H9 (cell line): ENCODE measurements at regions not wholly inside any gene's neighbourhood (a gene's known extent, or its start where the extent isn't known, plus 50 kb on each side); places are given as distances from the start of the nearest gene placed in this dataset.

Experiments
- DNase-seq: peaks from one replicate; pipeline ENCODE4 v3.0.0-alpha.2; 2017
- H2AFZ ChIP-seq: one replicate; pipeline ENCODE4 v1.6.1; 2013; ENCODE audit warnings: mild to moderate bottlenecking, low read length, control low read depth, moderate library complexity
- H2AK5ac ChIP-seq: 2 replicates; pipeline ENCODE4 v1.6.1; 2013; ENCODE audit warnings: low read length, control low read depth, mixed read lengths; ENCODE audit not compliant: insufficient read length
- H2BK120ac ChIP-seq: one replicate; pipeline ENCODE4 v1.6.1; 2013; ENCODE audit warnings: low read depth, mild to moderate bottlenecking, low read length, control low read depth, inconsistent platforms; ENCODE audit not compliant: poor library complexity, severe bottlenecking
- H2BK12ac ChIP-seq: 2 replicates; pipeline ENCODE4 v1.6.1; 2013; ENCODE audit warnings: low read length, control low read depth, mixed read lengths, low read depth; ENCODE audit not compliant: insufficient read length
- H2BK15ac ChIP-seq: 2 replicates; pipeline ENCODE4 v1.6.1; 2013; ENCODE audit warnings: low read depth, low read length, control low read depth
- H2BK20ac ChIP-seq: one replicate; pipeline ENCODE4 v1.6.1; 2013; ENCODE audit warnings: low read depth, mild to moderate bottlenecking, low read length, control low read depth, inconsistent platforms; ENCODE audit not compliant: poor library complexity, severe bottlenecking
- H2BK5ac ChIP-seq: 2 replicates; pipeline ENCODE4 v1.6.1; 2013; ENCODE audit warnings: low read length, control low read depth, mixed read lengths; ENCODE audit not compliant: insufficient read length
- H3K14ac ChIP-seq: 2 replicates; pipeline ENCODE4 v1.6.1; 2013; ENCODE audit warnings: low read length, control low read depth; ENCODE audit not compliant: insufficient read depth
- H3K18ac ChIP-seq: 2 replicates; pipeline ENCODE4 v1.6.1; 2013; ENCODE audit warnings: low read depth, mild to moderate bottlenecking, mixed read lengths, low read length, control low read depth; ENCODE audit not compliant: insufficient read length
- H3K23ac ChIP-seq: 2 replicates; pipeline ENCODE4 v1.6.1; 2013; ENCODE audit warnings: low read length, control low read depth, mixed read lengths, low read depth; ENCODE audit not compliant: insufficient read length
- H3K23me2 ChIP-seq: 2 replicates; pipeline ENCODE4 v1.6.1; 2013; ENCODE audit warnings: low read depth, mild to moderate bottlenecking, mixed read lengths, low read length, control low read depth; ENCODE audit not compliant: insufficient read length, poor library complexity, severe bottlenecking
- H3K27ac ChIP-seq: 2 replicates; pipeline ENCODE4 v1.5.1; 2013; ENCODE audit warnings: low read length, control low read depth, mixed read lengths, low read depth; ENCODE audit not compliant: insufficient read length
- H3K27me3 ChIP-seq: 2 replicates; pipeline ENCODE4 v1.6.1; 2013; ENCODE audit warnings: low read length, control low read depth, inconsistent platforms; ENCODE audit not compliant: insufficient read depth
- H3K4ac ChIP-seq: 2 replicates; pipeline ENCODE4 v1.6.1; 2013; ENCODE audit warnings: low read depth, mild to moderate bottlenecking, control low read depth, inconsistent platforms, low read length, moderate library complexity
- H3K4me1 ChIP-seq: 2 replicates; pipeline ENCODE4 v1.6.1; 2013; ENCODE audit warnings: low read length, control low read depth, inconsistent platforms; ENCODE audit not compliant: insufficient read depth
- H3K4me2 ChIP-seq: 2 replicates; pipeline ENCODE4 v1.6.1; 2013; ENCODE audit warnings: low read length, control low read depth, mixed read lengths; ENCODE audit not compliant: insufficient read length, insufficient read depth
- H3K56ac ChIP-seq: 2 replicates; pipeline ENCODE4 v1.6.1; 2013; ENCODE audit warnings: low read depth, mild to moderate bottlenecking, mixed read lengths, low read length, control low read depth; ENCODE audit not compliant: insufficient read length
- H3K79me1 ChIP-seq: 2 replicates; pipeline ENCODE4 v1.6.1; 2013; ENCODE audit warnings: low read depth, mild to moderate bottlenecking, moderate library complexity, low read length, control low read depth, inconsistent platforms; ENCODE audit not compliant: insufficient read depth, poor library complexity, severe bottlenecking
- H3K79me2 ChIP-seq: 2 replicates; pipeline ENCODE4 v1.6.1; 2013; ENCODE audit warnings: low read length, control low read depth, inconsistent platforms; ENCODE audit not compliant: insufficient read depth
- H3K9ac ChIP-seq: 2 replicates; pipeline ENCODE4 v1.6.1; 2013; ENCODE audit warnings: low read length, control low read depth, mixed read lengths; ENCODE audit not compliant: insufficient read length; ENCODE audit errors: extremely low read depth
- H3K9me3 ChIP-seq: one replicate; pipeline ENCODE4 v1.6.1; 2013; ENCODE audit warnings: low read depth, low read length, inconsistent platforms; ENCODE audit not compliant: control insufficient read depth
- H3T11ph ChIP-seq: one replicate; pipeline ENCODE4 v1.6.1; 2013; ENCODE audit warnings: mild to moderate bottlenecking, low read length, control low read depth, inconsistent platforms
- H4K20me1 ChIP-seq: one replicate; pipeline ENCODE4 v1.6.1; 2013; ENCODE audit not compliant: control insufficient read depth, insufficient read length, insufficient read depth
- H4K5ac ChIP-seq: 2 replicates; pipeline ENCODE4 v1.6.1; 2013; ENCODE audit warnings: low read depth, mild to moderate bottlenecking, mixed read lengths, low read length, control low read depth; ENCODE audit not compliant: insufficient read length
- H4K8ac ChIP-seq: replicated peaks from 2 replicates; pipeline ENCODE4 v1.6.1; 2013; ENCODE audit warnings: low read length, control low read depth, mixed read lengths, low read depth; ENCODE audit not compliant: insufficient read length
- H4K91ac ChIP-seq: 2 replicates; pipeline ENCODE4 v1.6.1; 2013; ENCODE audit warnings: low read depth, mild to moderate bottlenecking, moderate library complexity, mixed read lengths, low read length, control low read depth; ENCODE audit not compliant: insufficient read length
- H3K27ac Mint-ChIP-seq, 3 experiments: 2 replicates in 2 of 3; 3 replicates in 1 of 3; pipeline ENCODE4 v1.8.0; 2020 to 2021; ENCODE audit warnings: mixed read lengths in 3 of 3, mild to moderate bottlenecking in 1 of 3, moderate library complexity in 1 of 3
- H3K27me3 Mint-ChIP-seq: 2 replicates; pipeline ENCODE4 v1.8.0; 2021; ENCODE audit warnings: low read depth, mild to moderate bottlenecking, moderate library complexity, mixed read lengths
- H3K36me3 Mint-ChIP-seq, 3 experiments: 2 replicates in 2 of 3; 3 replicates in 1 of 3; pipeline ENCODE4 v1.8.0; 2020 to 2021; ENCODE audit warnings: low read depth in 3 of 3, mixed read lengths in 3 of 3; ENCODE audit not compliant: insufficient read depth in 1 of 3
- H3K4me1 Mint-ChIP-seq, 2 experiments: 2 replicates each; pipeline ENCODE4 v1.8.0; 2020; ENCODE audit warnings: mixed read lengths in 2 of 2
- H3K4me3 Mint-ChIP-seq, 2 experiments: 2 replicates in 1 of 2; 3 replicates in 1 of 2; pipeline ENCODE4 v1.8.0; 2020 to 2021; ENCODE audit warnings: mild to moderate bottlenecking in 2 of 2, mixed read lengths in 2 of 2, moderate library complexity in 1 of 2
- H3K9me3 Mint-ChIP-seq, 2 experiments: 2 replicates in 1 of 2; 3 replicates in 1 of 2; pipeline ENCODE4 v1.8.0; 2020; ENCODE audit warnings: mild to moderate bottlenecking in 2 of 2, mixed read lengths in 2 of 2, moderate library complexity in 1 of 2
- WGBS: extraction: QIAGEN DNeasy Blood & Tissue Kit; methylation state at CpG from one replicate; pipeline ENCODE4 v1.1.7; 2013; ENCODE audit warnings: missing lambda C conversion rate, low lambda C conversion rate, mixed read lengths; ENCODE audit not compliant: insufficient read length; ENCODE audit errors: extremely low coverage; 5-methylcytosine and 5-hydroxymethylcytosine counted together
- TF ChIP-seq, protein P1 (sequence below): fragments of 200-600 bp; sonication (generic); conservative IDR thresholded peaks from 3 replicates; pipeline ENCODE4 v1.8.0; 2021; ENCODE audit warnings: antibody characterized with exemption, mild to moderate bottlenecking

DNA sequence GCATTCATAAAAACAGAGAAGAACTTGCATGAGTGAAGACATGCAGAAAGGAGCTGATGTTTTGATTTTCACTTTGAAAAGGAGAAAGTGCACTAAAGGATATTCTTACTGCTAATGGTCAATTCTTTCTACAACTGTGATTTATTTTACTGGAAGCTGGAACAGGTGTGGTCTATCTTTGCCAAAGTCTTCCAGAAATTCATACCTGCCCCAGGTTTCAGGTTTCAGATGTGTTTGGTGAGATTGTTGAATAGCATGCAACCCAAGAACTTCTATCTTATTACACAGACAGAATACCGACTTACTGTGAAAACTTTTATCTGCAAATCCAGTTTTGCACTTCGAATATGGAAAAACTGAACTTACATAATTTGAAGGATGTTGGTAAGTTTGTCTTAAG is 388.3 kb downstream of the PDGFC start:
- Histone ChIP-seq H3K9me3 (no peaks in the 10 kb centered on the region), H3K4me1 (no peaks in the 10 kb centered on the region), H4K20me1 (no peaks in the 10 kb centered on the region), H3K27me3 (no peaks in the 10 kb centered on the region), H3K9ac (no peak overlapping the region), H2BK15ac (no peak overlapping the region), H3T11ph (no peak overlapping the region), H3K4me2 (no peak overlapping the region), H2AFZ (no peak overlapping the region), H4K8ac (no peak overlapping the region), H2BK12ac (no peak overlapping the region), H3K79me1 (no peaks in the 10 kb centered on the region), H3K23me2 (no peaks in the 10 kb centered on the region), H2BK120ac (no peak overlapping the region), H3K23ac (no peak overlapping the region), H3K79me2 (no peaks in the 10 kb centered on the region), H2AK5ac (no peak overlapping the region), H4K5ac (no peak overlapping the region), H2BK20ac (no peak overlapping the region), H3K27ac (no peak overlapping the region), H3K4ac (no peak overlapping the region), H3K14ac (no peak overlapping the region), H2BK5ac (no peak overlapping the region), H3K56ac (no peak overlapping the region), H4K91ac (no peak overlapping the region), H3K18ac (no peak overlapping the region)
- no peak overlapping the region for H3K4me3 Mint-ChIP-seq
- 0 out of 4 replicates have a peak, but pooled peaks cover 0 to 2% of the 10 kb centered on the region in 2 experiments for H3K4me1 Mint-ChIP-seq
- no peaks in the 10 kb centered on the region for H3K36me3 Mint-ChIP-seq
- H3K9me3 Mint-ChIP-seq = no peaks in the 10 kb centered on the region
- WGBS = no CpG with 5 or more reads among the region's 2 CpGs
- TF ChIP-seq, protein P1, sequence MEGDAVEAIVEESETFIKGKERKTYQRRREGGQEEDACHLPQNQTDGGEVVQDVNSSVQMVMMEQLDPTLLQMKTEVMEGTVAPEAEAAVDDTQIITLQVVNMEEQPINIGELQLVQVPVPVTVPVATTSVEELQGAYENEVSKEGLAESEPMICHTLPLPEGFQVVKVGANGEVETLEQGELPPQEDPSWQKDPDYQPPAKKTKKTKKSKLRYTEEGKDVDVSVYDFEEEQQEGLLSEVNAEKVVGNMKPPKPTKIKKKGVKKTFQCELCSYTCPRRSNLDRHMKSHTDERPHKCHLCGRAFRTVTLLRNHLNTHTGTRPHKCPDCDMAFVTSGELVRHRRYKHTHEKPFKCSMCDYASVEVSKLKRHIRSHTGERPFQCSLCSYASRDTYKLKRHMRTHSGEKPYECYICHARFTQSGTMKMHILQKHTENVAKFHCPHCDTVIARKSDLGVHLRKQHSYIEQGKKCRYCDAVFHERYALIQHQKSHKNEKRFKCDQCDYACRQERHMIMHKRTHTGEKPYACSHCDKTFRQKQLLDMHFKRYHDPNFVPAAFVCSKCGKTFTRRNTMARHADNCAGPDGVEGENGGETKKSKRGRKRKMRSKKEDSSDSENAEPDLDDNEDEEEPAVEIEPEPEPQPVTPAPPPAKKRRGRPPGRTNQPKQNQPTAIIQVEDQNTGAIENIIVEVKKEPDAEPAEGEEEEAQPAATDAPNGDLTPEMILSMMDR = no peak
- no peak for DNase-seq
- H3K27me3 Mint-ChIP-seq = no peaks in the 10 kb centered on the region
- no peak overlapping the region for H3K27ac Mint-ChIP-seq
